Mesenchymal stem cell (in vitro differentiated cells and primary cell): ENCODE measurements at regions not wholly inside any gene's neighbourhood (a gene's known extent, or its start where the extent isn't known, plus 50 kb on each side); places are given as distances from the start of the nearest gene placed in this dataset.

Experiments used
- DNase-seq: peaks from one replicate; pipeline ENCODE4 v3.0.0-alpha.2; 2013
- H2AFZ ChIP-seq: one replicate; pipeline ENCODE4 v1.6.1; 2013; ENCODE audit warnings: low read depth, mild to moderate bottlenecking, control low read depth, inconsistent platforms, low read length, moderate library complexity
- H2AK5ac ChIP-seq: 2 replicates; pipeline ENCODE4 v1.6.1; 2013; ENCODE audit warnings: low read length, moderate library complexity, mild to moderate bottlenecking, inconsistent platforms; ENCODE audit not compliant: severe bottlenecking
- H2BK120ac ChIP-seq: one replicate; pipeline ENCODE4 v1.6.1; 2013; ENCODE audit warnings: low read depth, mild to moderate bottlenecking, inconsistent platforms, low read length, moderate library complexity
- H2BK12ac ChIP-seq, 2 experiments: one replicate each; pipeline ENCODE4 v1.6.1; 2013; ENCODE audit warnings: inconsistent platforms in 2 of 2, low read length in 2 of 2, mild to moderate bottlenecking in 2 of 2, moderate library complexity in 2 of 2, control low read depth in 1 of 2
- H2BK15ac ChIP-seq: one replicate; pipeline ENCODE4 v1.6.1; 2013; ENCODE audit warnings: mild to moderate bottlenecking, low read depth, inconsistent platforms; ENCODE audit not compliant: poor library complexity, severe bottlenecking
- H2BK5ac ChIP-seq: 2 replicates; pipeline ENCODE4 v1.6.1; 2013; ENCODE audit warnings: low read depth, mild to moderate bottlenecking, low read length, control low read depth, inconsistent platforms; ENCODE audit not compliant: poor library complexity, severe bottlenecking
- H3K14ac ChIP-seq, 2 experiments: one replicate each; pipeline ENCODE4 v1.6.1; 2013; ENCODE audit warnings: inconsistent platforms in 2 of 2, low read length in 2 of 2, control low read depth in 1 of 2, mild to moderate bottlenecking in 1 of 2, moderate library complexity in 1 of 2
- H3K18ac ChIP-seq, 2 experiments: one replicate each; pipeline ENCODE4 v1.6.1; 2013; ENCODE audit warnings: inconsistent platforms in 2 of 2, low read length in 2 of 2, control low read depth in 1 of 2, low read depth in 1 of 2, mild to moderate bottlenecking in 1 of 2
- H3K23ac ChIP-seq, 2 experiments: one replicate each; pipeline ENCODE4 v1.6.1; 2013; ENCODE audit warnings: inconsistent platforms in 2 of 2, low read length in 2 of 2, mild to moderate bottlenecking in 2 of 2, moderate library complexity in 2 of 2, control low read depth in 1 of 2
- H3K27ac ChIP-seq: 2 replicates; pipeline ENCODE4 v1.5.1; 2013; ENCODE audit warnings: mild to moderate bottlenecking, moderate library complexity, low read length, control low read depth, inconsistent platforms; ENCODE audit not compliant: poor library complexity, severe bottlenecking
- H3K27me3 ChIP-seq, 2 experiments: 2 replicates each; pipeline versions ENCODE4 v1.6.1 to v1.7.0; 2013; ENCODE audit warnings: low read length in 2 of 2, mild to moderate bottlenecking in 2 of 2, moderate library complexity in 2 of 2, control low read depth in 1 of 2, inconsistent platforms in 1 of 2; ENCODE audit not compliant: control insufficient read depth in 1 of 2, insufficient read depth in 1 of 2
- H3K36me3 ChIP-seq, 2 experiments: 2 replicates each; pipeline versions ENCODE4 v1.6.1 to v1.7.0; 2013; ENCODE audit warnings: low read length in 2 of 2, control low read depth in 1 of 2, inconsistent platforms in 1 of 2, low read depth in 1 of 2, mild to moderate bottlenecking in 1 of 2; ENCODE audit not compliant: insufficient read depth in 2 of 2, control insufficient read depth in 1 of 2
- H3K4ac ChIP-seq, 2 experiments: one replicate each; pipeline ENCODE4 v1.6.1; 2013; ENCODE audit warnings: inconsistent platforms in 2 of 2, low read length in 2 of 2, mild to moderate bottlenecking in 2 of 2, moderate library complexity in 2 of 2, control low read depth in 1 of 2, low read depth in 1 of 2
- H3K4me1 ChIP-seq: 2 replicates; pipeline ENCODE4 v1.6.1; 2013; ENCODE audit warnings: low read depth, low read length, control low read depth; ENCODE audit not compliant: control insufficient read depth, insufficient read depth
- H3K4me2 ChIP-seq: 2 replicates; pipeline ENCODE4 v1.6.1; 2013; ENCODE audit warnings: low read length, mild to moderate bottlenecking, inconsistent platforms; ENCODE audit not compliant: poor library complexity, severe bottlenecking
- H3K4me3 ChIP-seq, 2 experiments: 2 replicates each; pipeline versions ENCODE4 v1.5.1 to v1.7.0; 2013; ENCODE audit warnings: low read length in 2 of 2, mild to moderate bottlenecking in 2 of 2, control low read depth in 1 of 2, low read depth in 1 of 2; ENCODE audit not compliant: insufficient read depth in 1 of 2
- H3K79me1 ChIP-seq: replicated peaks from 2 replicates; pipeline ENCODE4 v1.6.1; 2013; ENCODE audit warnings: mild to moderate bottlenecking, control low read depth, low read length, inconsistent platforms; ENCODE audit not compliant: poor library complexity, severe bottlenecking
- H3K9ac ChIP-seq: 2 replicates; pipeline ENCODE4 v1.7.0; 2013; ENCODE audit warnings: mild to moderate bottlenecking, low read length, moderate library complexity
- H3K9me3 ChIP-seq: 2 replicates; pipeline ENCODE4 v1.7.0; 2013; ENCODE audit warnings: mild to moderate bottlenecking, low read length; ENCODE audit not compliant: control insufficient read depth
- H4K8ac ChIP-seq: one replicate; pipeline ENCODE4 v1.6.1; 2013; ENCODE audit warnings: inconsistent platforms, mild to moderate bottlenecking, low read length, moderate library complexity
- H4K91ac ChIP-seq: one replicate; pipeline ENCODE4 v1.6.1; 2013; ENCODE audit warnings: mild to moderate bottlenecking, low read length, inconsistent platforms
- WGBS: methylation state at CpG from one replicate; pipeline ENCODE4 v1.1.7; 2013; ENCODE audit warnings: mixed read lengths; 5-methylcytosine and 5-hydroxymethylcytosine counted together

GRCh38 chr11:15599376-15599775 is 484.7 kb downstream of the INSC start:
- no peak overlapping the region for H3K4me3 ChIP-seq
- H3K4me1 ChIP-seq = no peaks in the 10 kb centered on the region
- H3K9ac ChIP-seq = no peak overlapping the region
- H3K27me3 ChIP-seq = peaks cover 0 to 3% of the 10 kb centered on the region in 2 experiments
- H3K4ac ChIP-seq = no peak overlapping the region
- no peak overlapping the region for H3K4me2 ChIP-seq
- H2BK120ac ChIP-seq = no peak overlapping the region
- no peak overlapping the region for H2AFZ ChIP-seq
- H3K79me1 ChIP-seq = no peaks in the 10 kb centered on the region
- H3K9me3 ChIP-seq = no peaks in the 10 kb centered on the region
- no peak overlapping the region for H2BK15ac ChIP-seq
- H2BK12ac ChIP-seq = no peak overlapping the region
- no peak overlapping the region for H4K8ac ChIP-seq
- no peak overlapping the region for H2AK5ac ChIP-seq
- no peak for DNase-seq
- H3K14ac ChIP-seq = no peak overlapping the region
- no peak overlapping the region for H3K23ac ChIP-seq
- H2BK5ac ChIP-seq = no peak overlapping the region
- H4K91ac ChIP-seq = peak overlapping the region; percentile 41
- 100% methylated on average over 3 of the region's 3 CpGs for WGBS
- no peak overlapping the region for H3K27ac ChIP-seq
- H3K36me3 ChIP-seq = no peaks in the 10 kb centered on the region
- no peak overlapping the region for H3K18ac ChIP-seq

GRCh38 chr11:15602047-15602446 is 487.3 kb downstream of the INSC start:
- H2BK15ac ChIP-seq = no peak overlapping the region
- no peak for DNase-seq
- no peak overlapping the region for H3K18ac ChIP-seq
- H2BK120ac ChIP-seq = no peak overlapping the region
- H3K27ac ChIP-seq = no peak overlapping the region
- H3K27me3 ChIP-seq = no peaks in the 10 kb centered on the region
- H3K4ac ChIP-seq = no peak overlapping the region
- H3K4me1 ChIP-seq = no peaks in the 10 kb centered on the region
- H3K4me2 ChIP-seq = no peak overlapping the region
- no peak overlapping the region for H3K14ac ChIP-seq
- H2AFZ ChIP-seq = no peak overlapping the region
- no peaks in the 10 kb centered on the region for H3K36me3 ChIP-seq
- no peak overlapping the region for H2AK5ac ChIP-seq
- H4K8ac ChIP-seq = no peak overlapping the region
- H2BK5ac ChIP-seq = no peak overlapping the region
- H3K4me3 ChIP-seq = no peak overlapping the region
- no peak overlapping the region for H3K23ac ChIP-seq
- no peak overlapping the region for H4K91ac ChIP-seq
- WGBS = 99% methylated on average over 3 of the region's 3 CpGs
- no peaks in the 10 kb centered on the region for H3K9me3 ChIP-seq
- H2BK12ac ChIP-seq = no peak overlapping the region
- no peak overlapping the region for H3K9ac ChIP-seq
- no peaks in the 10 kb centered on the region for H3K79me1 ChIP-seq

DNA sequence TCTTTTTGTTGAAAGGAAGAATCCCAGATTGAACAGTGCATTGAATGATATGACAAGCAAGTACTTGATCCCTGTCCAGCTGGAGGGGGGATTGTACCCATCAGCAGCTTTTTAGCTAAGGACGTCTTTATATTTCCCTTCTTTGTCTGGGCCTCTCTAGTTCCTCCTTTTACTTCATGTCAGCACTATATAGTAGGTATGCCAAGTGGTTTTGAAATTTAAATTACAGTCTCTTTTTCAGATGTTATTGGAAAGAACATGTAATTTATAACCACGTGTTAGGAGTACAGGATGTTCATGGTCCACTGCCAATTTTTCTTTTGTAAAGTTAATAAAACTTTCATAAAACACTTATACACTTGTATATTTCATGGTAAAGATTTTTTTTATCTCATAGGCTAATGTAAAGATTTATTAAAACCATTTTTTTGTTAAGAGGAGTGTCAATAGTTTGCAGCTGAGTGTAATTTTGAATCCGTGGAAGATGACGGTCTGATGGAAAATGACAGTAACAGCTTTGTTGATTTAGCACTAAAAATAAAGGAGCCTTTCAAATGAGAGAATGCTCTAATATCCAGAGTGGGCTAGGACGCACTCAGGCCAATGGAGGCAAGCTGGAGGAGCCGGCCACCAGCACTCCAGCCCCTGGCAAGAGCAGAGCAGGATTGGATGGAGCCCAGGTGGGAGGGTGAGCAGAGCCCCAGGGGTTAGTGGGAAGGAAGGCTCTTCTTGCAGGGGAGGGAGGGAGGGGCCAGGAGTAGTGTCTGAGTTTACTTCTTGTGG is 488.3 kb downstream of the INSC start:
- no peaks in the 10 kb centered on the region for H3K4me1 ChIP-seq

GRCh38 chr11:15605094-15605493 is 490.4 kb downstream of the INSC start:
- Histone ChIP-seq H4K91ac (no peak overlapping the region), H3K27ac (no peak overlapping the region), H3K4me1 (no peaks in the 10 kb centered on the region), H3K9ac (no peak overlapping the region), H2BK15ac (no peak overlapping the region), H4K8ac (no peak overlapping the region), H3K14ac (no peak overlapping the region), H3K23ac (no peak overlapping the region), H2BK120ac (no peak overlapping the region), H2BK12ac (no peak overlapping the region), H3K4me2 (no peak overlapping the region), H3K9me3 (no peaks in the 10 kb centered on the region), H3K79me1 (no peaks in the 10 kb centered on the region), H3K18ac (no peak overlapping the region), H3K4ac (no peak overlapping the region), H2AK5ac (no peak overlapping the region), H3K4me3 (no peak overlapping the region), H2AFZ (no peak overlapping the region), H3K27me3 (no peaks in the 10 kb centered on the region), H3K36me3 (no peaks in the 10 kb centered on the region), H2BK5ac (no peak overlapping the region)
- DNase-seq = no peak
- 91% methylated on average over 2 of the region's 2 CpGs for WGBS

More for the DNA sequence above, 488.3 kb downstream of the INSC start:
- Histone ChIP-seq H3K79me1 (no peaks in the 10 kb centered on the region), H2BK15ac (no peak overlapping the region), H3K14ac (no peak overlapping the region), H3K18ac (no peak overlapping the region), H3K27ac (no peak overlapping the region), H3K9ac (no peak overlapping the region), H2BK5ac (no peak overlapping the region), H3K4me2 (no peak overlapping the region), H3K36me3 (no peaks in the 10 kb centered on the region), H3K9me3 (no peaks in the 10 kb centered on the region), H2AK5ac (no peak overlapping the region), H3K4me3 (no peak overlapping the region), H3K23ac (no peak overlapping the region), H2AFZ (no peak overlapping the region), H4K91ac (no peak overlapping the region), H2BK120ac (no peak overlapping the region), H3K4ac (no peak overlapping the region), H2BK12ac (no peak overlapping the region), H3K27me3 (no peaks in the 10 kb centered on the region), H4K8ac (no peak overlapping the region)
- no peak for DNase-seq
- 85% methylated on average over 4 of the region's 6 CpGs for WGBS
